Activated CD4-positive, alpha-beta memory T cell treated with anti-CD3 and anti-CD28 coated beads, Interleukin-2, amount 10 ng/mL, durations not matched to agents 7 days and 5 days (primary cell): ENCODE measurements at regions not wholly inside any gene's neighbourhood (a gene's known extent, or its start where the extent isn't known, plus 50 kb on each side); places are given as distances from the start of the nearest gene placed in this dataset.

Source experiments
- CTCF ChIA-PET: fragments of 350-600 bp; sonication (Branson Sonifier 250); formaldehyde crosslinking; loops from one replicate; lab custom pipeline; 2021; ENCODE audit warnings: antibody characterized with exemption, inconsistent platforms; lab: Charles Lee
- POLR2A ChIA-PET: fragments of 350-600 bp; sonication (Branson Sonifier 250); formaldehyde crosslinking; loops from one replicate; lab custom pipeline; 2021; ENCODE audit warnings: antibody characterized with exemption; lab: Charles Lee
- DNase-seq: peaks from one replicate; pipeline ENCODE4 v3.0.0-alpha.2; 2020
- H3K27ac Mint-ChIP-seq: one replicate; pipeline ENCODE4 v1.8.0; 2021; ENCODE audit warnings: mild to moderate bottlenecking, mixed read lengths
- H3K27me3 Mint-ChIP-seq: one replicate; pipeline ENCODE4 v1.8.0; 2021; ENCODE audit warnings: mixed read lengths
- H3K36me3 Mint-ChIP-seq: one replicate; pipeline ENCODE4 v1.8.0; 2021; ENCODE audit warnings: low read depth, mixed read lengths
- H3K4me1 Mint-ChIP-seq: one replicate; pipeline ENCODE4 v1.8.0; 2021; ENCODE audit warnings: mixed read lengths
- H3K4me3 Mint-ChIP-seq: one replicate; pipeline ENCODE4 v1.8.0; 2021; ENCODE audit warnings: mild to moderate bottlenecking, mixed read lengths
- H3K9me3 Mint-ChIP-seq: one replicate; pipeline ENCODE4 v1.8.0; 2021; ENCODE audit warnings: mixed read lengths

DNA sequence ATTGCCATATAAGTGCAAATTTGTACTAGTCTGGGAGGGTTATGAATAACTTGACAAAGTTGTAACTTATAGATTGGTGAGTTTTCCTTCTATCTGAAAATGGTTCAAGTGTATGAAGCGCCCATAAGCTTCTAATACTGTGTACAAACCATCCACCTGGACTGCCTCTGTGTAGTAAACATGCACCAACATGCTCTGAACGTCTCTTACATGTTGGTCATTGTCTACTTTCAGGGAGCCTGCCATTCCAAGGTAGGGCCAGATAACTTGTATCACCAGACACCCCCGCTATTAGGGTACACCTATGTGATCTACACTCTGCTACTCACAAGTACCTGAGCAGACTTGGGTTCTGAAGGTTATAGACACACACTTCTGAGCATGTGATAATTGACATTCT, 735.5 kb upstream of the API5 start:
- H3K27me3 Mint-ChIP-seq: no peaks in the 10 kb centered on the region
- CTCF ChIA-PET: no interaction called here
- POLR2A ChIA-PET: no interaction called here
- H3K27ac Mint-ChIP-seq: no peak overlapping the region
- H3K4me3 Mint-ChIP-seq: no peak overlapping the region
- H3K9me3 Mint-ChIP-seq: no peaks in the 10 kb centered on the region
- no peaks in the 10 kb centered on the region for H3K4me1 Mint-ChIP-seq
- DNase-seq: no peak
- H3K36me3 Mint-ChIP-seq: no peaks in the 10 kb centered on the region

DNA sequence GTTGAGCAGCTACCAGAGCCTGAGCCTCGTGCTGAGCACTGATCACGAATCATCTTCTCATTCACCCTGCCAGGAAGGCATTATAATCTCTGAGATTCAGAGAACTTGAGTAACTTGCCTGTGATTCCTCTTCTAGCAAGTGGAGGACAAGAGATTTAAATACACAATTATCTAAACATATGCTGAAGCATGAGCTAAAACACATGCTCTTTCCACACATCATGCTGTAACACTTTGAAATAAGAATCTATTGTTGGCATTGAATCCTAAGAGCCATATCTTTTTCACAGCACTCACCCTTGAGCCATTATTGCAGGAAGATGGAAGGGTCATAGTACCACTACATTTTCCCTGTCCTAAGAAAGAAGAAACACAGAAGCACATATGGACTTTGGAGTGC, 722.5 kb upstream of the API5 start:
- H3K4me1 Mint-ChIP-seq: no peaks in the 10 kb centered on the region
- no peak overlapping the region for H3K27ac Mint-ChIP-seq
- H3K4me3 Mint-ChIP-seq: no peak overlapping the region
- ChIA-PET POLR2A (no interaction called here), CTCF (no interaction called here)
- no peaks in the 10 kb centered on the region for H3K27me3 Mint-ChIP-seq
- no peaks in the 10 kb centered on the region for H3K36me3 Mint-ChIP-seq
- DNase-seq: no peak
- no peaks in the 10 kb centered on the region for H3K9me3 Mint-ChIP-seq

DNA sequence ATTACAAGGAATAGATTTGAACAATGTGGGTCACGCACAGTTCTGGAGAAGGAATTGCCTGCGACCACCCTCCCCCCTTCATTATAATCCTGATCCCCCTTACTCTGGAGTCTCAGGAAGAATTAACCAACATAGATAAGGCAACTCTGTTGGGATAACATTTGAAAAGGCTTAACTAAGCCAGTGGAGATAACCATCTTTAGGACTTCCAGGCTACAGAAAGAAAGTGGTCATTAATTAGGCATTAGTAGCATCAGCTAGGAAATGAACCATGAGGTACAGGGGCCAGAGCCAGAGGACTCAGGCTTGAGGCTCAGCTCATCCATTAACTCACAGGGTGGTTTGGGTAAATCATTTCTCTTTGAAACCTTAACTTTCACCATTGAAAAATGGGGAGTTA, 720.0 kb upstream of the API5 start:
- POLR2A ChIA-PET: no interaction called here
- no peaks in the 10 kb centered on the region for H3K4me1 Mint-ChIP-seq
- no peak overlapping the region for H3K4me3 Mint-ChIP-seq
- no peaks in the 10 kb centered on the region for H3K27me3 Mint-ChIP-seq
- CTCF ChIA-PET: no interaction called here
- H3K9me3 Mint-ChIP-seq: peaks cover 2% of the 10 kb centered on the region
- no peak overlapping the region for H3K27ac Mint-ChIP-seq
- no peaks in the 10 kb centered on the region for H3K36me3 Mint-ChIP-seq
- no peak for DNase-seq

DNA sequence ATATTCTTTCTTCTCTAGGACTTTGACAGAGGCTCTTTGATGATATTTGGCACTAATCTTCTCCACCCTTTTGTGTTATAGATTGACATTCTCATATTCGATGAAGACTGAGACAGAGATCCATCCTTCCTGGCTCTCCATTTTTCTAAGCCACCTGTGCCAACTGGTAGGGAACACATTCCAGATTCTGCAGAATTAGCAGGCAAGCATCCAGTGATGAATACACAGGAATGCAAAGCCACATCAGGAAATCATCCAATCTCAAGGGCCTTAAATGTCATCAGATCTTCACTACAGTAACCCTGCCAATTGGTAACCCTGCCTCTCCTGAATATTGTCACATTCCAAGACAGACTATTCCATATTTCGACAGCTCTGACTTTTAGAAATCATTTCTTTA, 718.4 kb upstream of the API5 start:
- no peak overlapping the region for H3K4me3 Mint-ChIP-seq
- ChIA-PET POLR2A (no interaction called here), CTCF (no interaction called here)
- no peak for DNase-seq
- H3K27me3 Mint-ChIP-seq: no peaks in the 10 kb centered on the region
- peaks cover 2% of the 10 kb centered on the region for H3K9me3 Mint-ChIP-seq
- no peaks in the 10 kb centered on the region for H3K4me1 Mint-ChIP-seq
- no peak overlapping the region for H3K27ac Mint-ChIP-seq
- no peaks in the 10 kb centered on the region for H3K36me3 Mint-ChIP-seq

DNA sequence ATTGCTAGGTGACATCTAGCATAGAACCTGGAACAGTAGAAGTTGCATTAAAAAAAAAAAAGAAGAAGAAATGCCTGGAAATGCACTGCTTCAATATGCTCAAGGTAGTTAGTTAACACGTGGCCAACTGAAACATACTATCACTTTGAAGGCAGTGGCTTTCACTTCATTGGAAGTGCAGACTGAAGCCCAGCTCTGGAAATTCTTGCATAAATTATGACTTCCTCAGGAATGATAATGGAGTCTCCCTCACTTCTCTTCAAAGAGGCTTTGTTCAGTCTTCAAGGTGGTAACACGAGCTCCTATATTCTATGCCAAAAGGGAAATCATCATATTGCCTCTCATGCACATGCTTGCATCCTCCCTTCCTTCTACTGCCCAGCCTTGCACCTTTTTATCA, 715.9 kb upstream of the API5 start:
- no peak for DNase-seq
- Mint-ChIP-seq H3K4me1 (no peaks in the 10 kb centered on the region), H3K27ac (no peak overlapping the region), H3K9me3 (peaks cover 2% of the 10 kb centered on the region), H3K27me3 (no peaks in the 10 kb centered on the region), H3K36me3 (no peaks in the 10 kb centered on the region), H3K4me3 (no peak overlapping the region)
- ChIA-PET CTCF (no interaction called here), POLR2A (no interaction called here)

DNA sequence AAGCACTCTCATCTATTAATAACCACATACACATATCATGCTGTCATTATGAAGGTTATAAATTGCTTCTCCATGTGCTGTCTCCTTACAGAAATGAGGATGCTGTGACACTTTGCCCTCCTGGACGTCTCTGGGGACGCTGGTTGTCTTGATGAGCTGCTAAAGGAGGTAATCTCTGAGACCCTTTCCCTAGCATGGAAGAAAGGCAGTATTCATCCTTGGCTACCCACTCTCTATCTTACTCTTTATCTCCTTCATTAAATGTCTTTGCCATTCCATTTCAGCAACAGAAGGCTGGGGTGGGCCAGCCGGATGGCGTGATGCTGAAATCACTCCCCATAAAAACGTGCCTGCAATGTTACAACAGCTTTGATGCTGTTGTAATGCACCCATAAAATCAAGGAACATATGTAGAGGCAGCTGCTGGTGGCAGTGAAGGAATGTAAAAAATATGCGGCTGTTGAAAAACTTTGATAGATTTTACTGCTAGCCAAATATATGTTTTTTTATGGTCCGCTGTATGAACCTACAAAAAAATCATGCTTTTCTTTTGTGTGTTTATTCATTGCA, 715.1 kb upstream of the API5 start:
- no peaks in the 10 kb centered on the region for H3K27me3 Mint-ChIP-seq
- H3K9me3 Mint-ChIP-seq: peaks cover 2% of the 10 kb centered on the region
- DNase-seq: no peak
- no peak overlapping the region for H3K4me3 Mint-ChIP-seq
- H3K27ac Mint-ChIP-seq: no peak overlapping the region
- no peaks in the 10 kb centered on the region for H3K4me1 Mint-ChIP-seq
- CTCF ChIA-PET: no interaction called here
- no peaks in the 10 kb centered on the region for H3K36me3 Mint-ChIP-seq
- POLR2A ChIA-PET: no interaction called here

DNA sequence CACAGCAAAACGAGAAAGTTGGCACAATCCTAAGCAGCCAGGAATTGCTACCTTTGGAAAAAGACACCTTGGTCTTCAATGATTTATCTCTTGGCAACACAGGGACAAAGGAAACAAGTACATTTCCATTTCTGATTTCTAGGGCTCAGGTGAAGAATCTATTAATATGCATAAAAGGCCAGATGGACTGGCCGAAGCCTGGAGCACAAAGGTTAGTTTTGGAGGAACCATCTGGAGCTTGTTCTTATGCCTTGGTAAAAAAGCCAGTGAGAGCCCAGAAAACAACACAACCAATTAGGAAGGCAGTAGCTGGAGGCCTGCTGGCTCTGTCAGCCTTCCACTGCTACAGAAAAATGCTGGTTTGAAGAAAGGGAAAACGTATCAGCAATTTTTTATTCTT, 713.5 kb upstream of the API5 start:
- Mint-ChIP-seq H3K27me3 (no peaks in the 10 kb centered on the region), H3K36me3 (no peaks in the 10 kb centered on the region), H3K9me3 (peaks cover 4% of the 10 kb centered on the region), H3K27ac (no peak overlapping the region), H3K4me1 (no peaks in the 10 kb centered on the region), H3K4me3 (no peak overlapping the region)
- POLR2A ChIA-PET: no interaction called here
- CTCF ChIA-PET: no interaction called here
- no peak for DNase-seq

DNA sequence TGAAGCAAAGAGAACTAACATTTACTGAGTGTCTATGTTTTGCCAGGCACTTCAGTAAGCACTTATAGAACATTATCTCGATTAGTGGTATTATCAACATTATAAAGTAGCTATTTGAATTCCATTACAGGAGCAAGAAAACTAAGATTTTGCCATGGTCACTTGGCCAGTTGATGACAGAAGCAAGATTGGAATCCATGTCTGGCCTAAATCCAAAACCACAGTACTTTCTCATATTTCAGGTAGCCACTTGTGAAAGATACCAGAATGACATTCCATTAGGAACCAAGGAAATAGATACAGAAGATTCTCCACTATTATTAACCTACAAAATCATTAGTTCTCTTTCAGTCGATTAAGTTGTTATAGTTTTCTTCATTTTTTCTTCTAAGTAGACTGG, 691.0 kb upstream of the API5 start:
- peaks cover 7% of the 10 kb centered on the region for H3K9me3 Mint-ChIP-seq
- ChIA-PET CTCF (no interaction called here), POLR2A (no interaction called here)
- no peaks in the 10 kb centered on the region for H3K4me1 Mint-ChIP-seq
- H3K36me3 Mint-ChIP-seq: no peaks in the 10 kb centered on the region
- no peaks in the 10 kb centered on the region for H3K27me3 Mint-ChIP-seq
- no peak for DNase-seq
- no peak overlapping the region for H3K27ac Mint-ChIP-seq
- no peak overlapping the region for H3K4me3 Mint-ChIP-seq

DNA sequence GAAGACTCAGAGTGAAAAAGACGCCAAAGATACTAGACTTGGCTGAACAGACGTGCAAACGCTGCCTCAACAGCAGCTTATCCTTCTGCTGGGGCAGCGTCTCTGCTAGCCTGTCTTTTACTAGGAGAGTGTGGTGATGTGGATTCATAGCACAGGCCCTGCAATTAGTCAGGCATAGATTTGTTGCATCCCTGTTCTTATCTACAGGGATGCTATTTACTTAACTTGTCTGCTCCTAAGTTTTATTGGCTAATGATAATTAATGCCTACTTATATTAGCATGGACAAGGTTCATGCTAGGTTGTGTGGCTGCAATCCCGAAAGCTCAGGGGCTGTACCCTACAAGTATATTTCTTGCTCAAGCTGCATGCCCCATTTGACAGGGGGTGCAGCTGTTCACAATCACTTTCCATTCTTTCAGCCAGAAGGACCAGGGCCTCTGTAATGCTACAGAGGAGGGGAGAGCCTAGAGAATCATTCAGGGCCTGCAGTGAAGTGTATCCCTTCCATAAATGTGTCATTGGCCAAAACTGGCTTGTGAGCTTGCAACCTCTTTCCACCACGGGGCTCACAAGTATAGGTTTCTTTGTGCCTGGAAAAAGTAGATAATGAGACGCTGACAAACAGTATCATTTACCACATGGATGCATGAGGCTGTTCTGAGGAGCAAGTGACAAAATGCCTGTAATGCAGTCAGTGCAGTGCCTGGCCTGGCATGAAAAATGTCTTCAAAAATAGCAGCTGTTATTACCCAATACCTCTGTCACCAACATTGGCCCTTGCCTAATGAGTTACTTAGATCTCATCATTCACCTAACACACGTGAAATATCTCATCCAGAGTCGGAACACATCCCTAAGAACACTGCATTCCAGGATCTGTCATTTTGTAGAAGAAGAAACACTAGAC, 685.8 kb upstream of the API5 start:
- Mint-ChIP-seq H3K4me3 (no peak overlapping the region), H3K27ac (no peak overlapping the region), H3K4me1 (no peaks in the 10 kb centered on the region), H3K27me3 (no peaks in the 10 kb centered on the region), H3K36me3 (no peaks in the 10 kb centered on the region), H3K9me3 (peaks cover 4% of the 10 kb centered on the region)
- no peak for DNase-seq
- ChIA-PET CTCF (no interaction called here), POLR2A (no interaction called here)

DNA sequence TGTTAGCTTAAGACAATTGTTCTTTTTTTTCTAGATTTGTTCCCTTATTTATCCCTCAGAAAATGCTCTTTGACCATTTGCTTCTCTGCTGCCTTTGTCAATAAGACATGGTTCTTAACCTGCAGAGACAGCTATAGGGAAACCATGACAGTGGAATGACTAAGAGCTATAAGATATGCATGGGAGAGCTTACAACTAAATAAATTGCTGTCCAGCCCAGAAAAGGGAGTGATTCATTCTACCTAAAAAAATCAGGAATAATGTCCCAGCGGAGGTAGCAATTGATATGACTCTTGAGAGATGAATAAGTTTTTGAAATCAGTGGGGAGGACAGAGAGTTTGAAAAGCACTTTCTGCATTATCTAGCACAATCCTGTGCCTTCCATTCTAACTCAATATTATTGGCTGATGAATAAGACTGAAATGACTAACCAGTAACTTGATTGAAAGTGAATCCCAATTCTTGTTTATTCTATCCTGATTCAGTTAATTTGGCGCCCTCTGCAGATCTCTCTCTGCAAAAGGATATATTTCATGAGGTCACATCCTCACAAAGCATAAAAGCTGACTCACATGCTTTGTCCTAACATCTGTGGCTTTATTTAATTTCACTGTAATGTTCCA, 680.5 kb upstream of the API5 start:
- no peaks in the 10 kb centered on the region for H3K27me3 Mint-ChIP-seq
- H3K9me3 Mint-ChIP-seq: peaks cover 6% of the 10 kb centered on the region
- ChIA-PET POLR2A (no interaction called here), CTCF (no interaction called here)
- DNase-seq: no peak
- H3K4me3 Mint-ChIP-seq: no peak overlapping the region
- H3K27ac Mint-ChIP-seq: no peak overlapping the region
- no peaks in the 10 kb centered on the region for H3K4me1 Mint-ChIP-seq
- no peaks in the 10 kb centered on the region for H3K36me3 Mint-ChIP-seq

DNA sequence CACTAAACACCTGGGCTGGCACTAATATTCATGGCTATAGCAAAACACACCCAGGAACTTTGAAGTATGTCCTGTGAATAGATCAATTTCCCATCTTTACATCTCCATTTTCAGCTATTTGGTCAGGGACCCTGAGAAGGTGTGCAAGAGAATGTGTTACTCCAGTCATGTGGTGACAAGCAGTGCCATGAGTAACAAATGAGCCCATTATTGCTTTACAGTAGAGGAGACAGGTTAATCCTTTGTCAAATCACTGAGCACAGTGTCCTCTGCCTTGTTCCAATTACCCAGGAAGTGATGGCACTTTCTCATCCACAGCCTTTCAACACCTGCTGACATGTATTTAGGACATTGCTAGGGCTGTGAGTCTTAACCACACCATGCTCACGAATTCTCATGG, 664.8 kb upstream of the API5 start:
- Mint-ChIP-seq H3K4me1 (no peaks in the 10 kb centered on the region), H3K27me3 (no peaks in the 10 kb centered on the region), H3K9me3 (peaks cover 7% of the 10 kb centered on the region), H3K27ac (no peak overlapping the region), H3K4me3 (no peak overlapping the region), H3K36me3 (no peaks in the 10 kb centered on the region)
- ChIA-PET POLR2A (no interaction called here), CTCF (no interaction called here)
- DNase-seq: no peak

DNA sequence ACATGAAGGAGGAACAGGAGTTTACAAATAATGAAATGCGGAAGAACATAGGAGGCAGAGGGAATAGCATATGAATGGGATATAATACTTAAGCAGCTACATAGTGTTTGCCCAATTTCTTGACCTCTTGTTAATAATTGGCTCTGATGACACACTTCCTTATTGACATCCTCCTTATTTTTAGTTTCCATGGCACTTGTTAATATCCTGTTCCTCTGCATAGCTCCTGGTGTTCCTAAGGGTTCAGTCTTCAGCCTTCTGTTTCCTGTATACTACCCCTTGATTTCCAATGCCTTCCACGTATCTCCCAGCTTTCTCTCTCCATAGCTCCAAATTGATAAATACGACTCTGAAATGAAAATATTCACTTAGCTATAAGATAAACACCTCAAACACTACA, 663.8 kb upstream of the API5 start:
- Mint-ChIP-seq H3K27ac (no peak overlapping the region), H3K4me3 (no peak overlapping the region), H3K36me3 (no peaks in the 10 kb centered on the region), H3K4me1 (no peaks in the 10 kb centered on the region), H3K9me3 (peaks cover 9% of the 10 kb centered on the region), H3K27me3 (no peaks in the 10 kb centered on the region)
- ChIA-PET POLR2A (no interaction called here), CTCF (no interaction called here)
- no peak for DNase-seq

DNA sequence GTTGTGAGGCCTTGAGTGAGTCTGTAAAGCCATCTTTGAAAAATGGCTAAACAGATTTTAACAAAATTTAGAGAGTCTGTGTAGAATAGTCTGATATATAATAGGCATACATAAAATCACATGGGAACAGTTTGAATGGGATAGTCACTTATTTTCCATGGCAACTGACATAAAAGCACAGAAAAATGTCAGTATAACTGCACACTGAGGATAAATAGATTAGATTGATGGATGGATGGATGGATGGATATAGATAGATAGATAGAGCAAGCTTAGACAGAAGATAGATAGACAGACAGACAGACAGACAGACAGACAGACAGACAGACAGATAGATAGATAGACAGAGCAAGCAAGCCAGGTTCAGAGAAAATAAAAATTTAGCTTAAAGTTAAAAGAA, 660.2 kb upstream of the API5 start:
- H3K4me3 Mint-ChIP-seq: no peak overlapping the region
- H3K4me1 Mint-ChIP-seq: no peaks in the 10 kb centered on the region
- no peaks in the 10 kb centered on the region for H3K27me3 Mint-ChIP-seq
- peaks cover 7% of the 10 kb centered on the region for H3K9me3 Mint-ChIP-seq
- no peak for DNase-seq
- H3K36me3 Mint-ChIP-seq: no peaks in the 10 kb centered on the region
- CTCF ChIA-PET: no interaction called here
- no peak overlapping the region for H3K27ac Mint-ChIP-seq
- POLR2A ChIA-PET: no interaction called here

DNA sequence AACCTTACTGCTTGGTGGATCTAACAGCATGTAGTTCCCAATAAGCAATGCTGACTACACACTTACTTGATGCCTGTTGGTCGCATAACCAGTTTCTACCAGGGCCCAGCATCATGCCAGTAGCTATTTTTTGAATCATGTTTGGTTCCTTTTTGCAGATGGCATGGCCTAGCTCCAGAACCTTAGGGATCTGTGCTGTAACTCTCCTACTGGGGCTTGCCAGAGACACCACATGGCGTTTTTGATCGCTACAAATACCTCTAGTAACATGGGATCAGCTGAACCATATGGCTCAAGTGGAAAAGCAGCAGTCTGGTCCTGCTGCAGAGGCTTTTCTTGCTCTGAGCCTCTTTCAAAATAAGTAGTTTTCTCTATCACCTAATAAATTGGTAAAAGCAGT, 654.6 kb upstream of the API5 start:
- ChIA-PET POLR2A (no interaction called here), CTCF (no interaction called here)
- no peaks in the 10 kb centered on the region for H3K4me1 Mint-ChIP-seq
- no peaks in the 10 kb centered on the region for H3K27me3 Mint-ChIP-seq
- no peaks in the 10 kb centered on the region for H3K36me3 Mint-ChIP-seq
- no peak overlapping the region for H3K27ac Mint-ChIP-seq
- H3K4me3 Mint-ChIP-seq: no peak overlapping the region
- no peak for DNase-seq
- peaks cover 4% of the 10 kb centered on the region for H3K9me3 Mint-ChIP-seq
